GM12874 (cell line): ENCODE measurements at regions not wholly inside any gene's neighbourhood (a gene's known extent, or its start where the extent isn't known, plus 50 kb on each side); places are given as distances from the start of the nearest gene placed in this dataset.

Experiments
- TF ChIP-seq, protein P1 (sequence below): IDR thresholded peaks from 2 replicates; pipeline ENCODE4 v1.5.1; 2011; ENCODE audit warnings: low read depth, mild to moderate bottlenecking, control low read depth, low read length, moderate library complexity; ENCODE audit not compliant: insufficient read depth

- TF ChIP-seq, protein P1, sequence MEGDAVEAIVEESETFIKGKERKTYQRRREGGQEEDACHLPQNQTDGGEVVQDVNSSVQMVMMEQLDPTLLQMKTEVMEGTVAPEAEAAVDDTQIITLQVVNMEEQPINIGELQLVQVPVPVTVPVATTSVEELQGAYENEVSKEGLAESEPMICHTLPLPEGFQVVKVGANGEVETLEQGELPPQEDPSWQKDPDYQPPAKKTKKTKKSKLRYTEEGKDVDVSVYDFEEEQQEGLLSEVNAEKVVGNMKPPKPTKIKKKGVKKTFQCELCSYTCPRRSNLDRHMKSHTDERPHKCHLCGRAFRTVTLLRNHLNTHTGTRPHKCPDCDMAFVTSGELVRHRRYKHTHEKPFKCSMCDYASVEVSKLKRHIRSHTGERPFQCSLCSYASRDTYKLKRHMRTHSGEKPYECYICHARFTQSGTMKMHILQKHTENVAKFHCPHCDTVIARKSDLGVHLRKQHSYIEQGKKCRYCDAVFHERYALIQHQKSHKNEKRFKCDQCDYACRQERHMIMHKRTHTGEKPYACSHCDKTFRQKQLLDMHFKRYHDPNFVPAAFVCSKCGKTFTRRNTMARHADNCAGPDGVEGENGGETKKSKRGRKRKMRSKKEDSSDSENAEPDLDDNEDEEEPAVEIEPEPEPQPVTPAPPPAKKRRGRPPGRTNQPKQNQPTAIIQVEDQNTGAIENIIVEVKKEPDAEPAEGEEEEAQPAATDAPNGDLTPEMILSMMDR, result no peak
These were observed 239.1 kb upstream of the DKK2 start for GRCh38 chr4:107275225-107275624.

GRCh38 chr4:107270614-107271013, 234.5 kb upstream of the DKK2 start:
- TF ChIP-seq, protein P1, result no peak

DNA sequence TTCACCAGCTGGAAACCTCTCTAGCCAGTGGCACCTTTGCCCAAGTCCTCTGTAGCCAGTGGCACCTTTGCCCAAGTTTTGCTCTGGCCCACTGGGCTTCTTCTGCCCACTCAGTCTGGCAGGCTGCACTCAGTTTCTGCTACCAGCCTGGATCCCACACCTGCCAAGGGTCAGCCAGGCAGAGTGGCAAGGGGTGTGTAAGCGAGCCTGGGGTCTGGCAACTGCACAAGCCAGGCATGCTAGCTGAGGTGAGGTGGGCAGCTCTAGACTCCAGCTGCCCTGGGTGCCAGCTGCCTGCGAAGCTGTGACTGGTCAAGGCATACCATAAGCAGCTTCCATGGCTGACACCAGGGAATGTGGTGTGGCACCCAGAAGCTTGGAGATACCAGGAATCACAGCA, 233.1 kb upstream of the DKK2 start:
- TF ChIP-seq, protein P1, result no peak

DNA sequence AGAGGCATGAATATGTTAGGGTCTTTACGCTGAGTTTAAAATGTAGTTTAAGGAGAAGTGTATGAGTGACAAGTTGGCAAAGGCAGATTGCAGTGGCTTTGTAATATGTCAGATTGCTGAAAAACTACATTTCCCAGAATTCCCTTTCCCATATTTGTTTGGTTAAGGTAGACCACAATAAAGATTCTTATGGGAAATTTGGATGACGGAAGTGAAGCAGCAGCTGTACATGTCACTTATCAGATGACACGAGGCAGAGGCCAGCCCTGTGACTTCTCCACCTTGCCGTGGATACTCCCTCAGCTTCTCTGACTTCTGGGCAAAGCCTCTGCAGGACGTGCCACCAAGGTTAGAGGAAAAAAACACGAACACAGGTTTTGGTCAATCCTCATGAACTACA, 229.7 kb upstream of the DKK2 start:
- TF ChIP-seq, protein P1, result no peak

- TF ChIP-seq, protein P1, result no peak
These were observed 225.2 kb upstream of the DKK2 start for GRCh38 chr4:107261241-107261874.

GRCh38 chr4:107258359-107258758, 222.2 kb upstream of the DKK2 start:
- TF ChIP-seq, protein P1, result no peak

DNA sequence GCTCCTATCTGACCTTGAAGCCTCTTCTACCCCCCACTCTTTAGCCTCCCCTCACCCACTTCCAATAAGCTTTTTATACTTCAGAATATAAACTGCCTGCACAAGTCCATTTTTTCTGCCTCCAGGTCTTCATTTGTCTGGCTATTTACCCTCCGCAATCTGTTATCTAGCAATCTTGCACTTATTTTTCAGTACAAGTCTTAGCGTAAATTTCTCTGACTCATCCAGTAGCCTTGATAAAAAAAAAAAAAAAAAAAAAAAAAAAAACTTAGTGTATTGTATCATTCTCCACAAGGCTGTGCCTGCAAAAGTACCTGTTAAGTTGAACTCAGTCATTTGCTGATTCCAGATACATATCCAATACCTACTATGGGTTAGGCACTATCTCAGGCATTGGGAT, 219.5 kb upstream of the DKK2 start:
- TF ChIP-seq, protein P1, result no peak
